Spinal cord (tissue), 9 donors: ENCODE measurements at regions not wholly inside any gene's neighbourhood (a gene's known extent, or its start where the extent isn't known, plus 50 kb on each side); places are given as distances from the start of the nearest gene placed in this dataset.
"Not testable (repeated sequence)": the region's sequence is repeated elsewhere in the genome, so short reads cannot be mapped to it uniquely, and the experiment has no call there.

Source experiments
- DNase-seq, 6 donors: peaks; one replicate each; pipeline versions ENCODE4 v3.0.0 to v3.0.0-alpha.2; 2013 to 2015; ENCODE audit warnings: low spot score in 6 of 6, low read depth in 4 of 6
- H3K27ac ChIP-seq: one replicate; pipeline ENCODE4 v1.5.1; 2013; ENCODE audit warnings: low read depth, low read length, control low read depth
- H3K27me3 ChIP-seq: one replicate; pipeline ENCODE4 v1.6.1; 2013; ENCODE audit warnings: low read length; ENCODE audit not compliant: control insufficient read depth, insufficient read depth
- H3K36me3 ChIP-seq: one replicate; pipeline ENCODE4 v1.6.1; 2013; ENCODE audit warnings: low read length; ENCODE audit not compliant: control insufficient read depth, insufficient read depth
- H3K4me1 ChIP-seq: one replicate; pipeline ENCODE4 v1.6.1; 2013; ENCODE audit warnings: low read length; ENCODE audit not compliant: control insufficient read depth, insufficient read depth
- H3K4me3 ChIP-seq: one replicate; pipeline ENCODE4 v1.5.1; 2013; ENCODE audit warnings: low read depth, low read length, control low read depth
- H3K9me3 ChIP-seq: one replicate; pipeline ENCODE4 v1.6.1; 2013; ENCODE audit warnings: low read length; ENCODE audit not compliant: control insufficient read depth, insufficient read depth
- WGBS: methylation state at CpG from one replicate; pipeline ENCODE4 v1.1.5; 2013; ENCODE audit warnings: missing lambda C conversion rate; ENCODE audit not compliant: insufficient coverage; 5-methylcytosine and 5-hydroxymethylcytosine counted together
- donor health status: healthy.

DNA sequence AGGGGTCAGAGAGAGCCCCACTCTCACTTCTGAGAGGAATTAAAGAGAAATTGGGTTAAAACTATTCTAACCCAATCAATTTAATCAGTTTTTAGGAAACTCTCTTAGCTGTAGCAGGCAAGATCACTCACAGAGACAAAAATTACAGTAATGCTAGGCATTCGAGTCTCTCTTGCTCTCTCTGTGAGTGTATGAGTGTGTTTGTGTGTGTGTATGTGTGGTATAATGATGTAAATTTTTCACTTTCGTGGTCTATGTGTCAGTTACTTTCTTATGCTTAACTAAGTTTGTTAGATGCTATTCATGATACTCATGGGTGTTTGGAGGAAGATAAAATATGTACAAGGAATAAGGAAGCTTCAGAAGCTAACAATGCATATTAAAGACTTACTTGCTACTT is 131.3 kb downstream of the FASLG start:
- no peak overlapping the region for H3K4me3 ChIP-seq
- no peaks in the 10 kb centered on the region for H3K4me1 ChIP-seq
- H3K27me3 ChIP-seq: no peaks in the 10 kb centered on the region
- H3K27ac ChIP-seq: no peak overlapping the region
- H3K9me3 ChIP-seq: no peaks in the 10 kb centered on the region
- DNase-seq: no peak
- no CpG with 5 or more reads among the region's 2 CpGs for WGBS
- no peaks in the 10 kb centered on the region for H3K36me3 ChIP-seq

DNA sequence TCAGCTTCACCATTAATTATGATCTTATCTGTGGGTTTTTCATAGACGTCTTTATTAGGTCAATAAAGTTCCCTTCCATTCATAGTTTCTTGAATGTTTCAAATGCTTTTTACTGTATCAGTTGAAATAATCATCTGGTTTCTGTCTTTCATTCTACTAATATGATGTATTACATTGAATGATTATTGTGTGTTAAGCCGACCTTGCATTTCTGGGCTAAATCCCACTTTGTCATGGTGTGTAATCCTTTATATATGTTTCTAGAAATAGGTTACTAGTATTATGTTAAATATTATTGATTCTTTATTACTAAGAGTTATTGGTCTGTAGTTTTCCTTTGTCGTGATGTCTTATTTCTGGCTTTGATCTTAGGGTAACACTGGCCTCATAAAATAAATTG is 134.9 kb downstream of the FASLG start:
- Histone ChIP-seq H3K27me3 (no peaks in the 10 kb centered on the region), H3K27ac (no peak overlapping the region), H3K4me3 (no peak overlapping the region), H3K36me3 (no peaks in the 10 kb centered on the region), H3K4me1 (no peaks in the 10 kb centered on the region), H3K9me3 (no peaks in the 10 kb centered on the region)
- no CpG with 5 or more reads among the region's 3 CpGs for WGBS
- DNase-seq: no peak

DNA sequence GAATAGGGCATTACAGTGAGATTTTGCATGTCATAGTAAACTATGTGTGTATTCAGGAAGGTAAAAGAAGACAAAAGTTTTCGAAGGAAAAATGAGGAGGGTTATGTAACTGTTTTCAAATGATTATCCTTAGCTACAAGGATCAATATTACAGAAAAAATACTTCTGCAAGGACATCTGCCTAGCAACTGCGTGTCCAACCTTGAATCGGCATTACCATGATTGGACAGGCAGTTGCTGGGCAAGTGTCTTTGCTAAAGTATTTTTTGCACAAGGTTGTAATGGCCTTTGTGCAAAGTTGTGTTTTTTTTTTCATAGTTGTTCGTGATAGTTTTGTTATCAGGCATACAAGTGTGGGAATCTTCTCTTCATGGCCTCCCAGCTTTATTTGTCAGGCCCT is 136.8 kb downstream of the FASLG start:
- Histone ChIP-seq H3K36me3 (no peaks in the 10 kb centered on the region), H3K27ac (no peak overlapping the region), H3K9me3 (no peaks in the 10 kb centered on the region), H3K27me3 (no peaks in the 10 kb centered on the region), H3K4me1 (no peaks in the 10 kb centered on the region), H3K4me3 (no peak overlapping the region)
- DNase-seq: no peak
- WGBS: 94% methylated on average over 2 of the region's 4 CpGs

DNA sequence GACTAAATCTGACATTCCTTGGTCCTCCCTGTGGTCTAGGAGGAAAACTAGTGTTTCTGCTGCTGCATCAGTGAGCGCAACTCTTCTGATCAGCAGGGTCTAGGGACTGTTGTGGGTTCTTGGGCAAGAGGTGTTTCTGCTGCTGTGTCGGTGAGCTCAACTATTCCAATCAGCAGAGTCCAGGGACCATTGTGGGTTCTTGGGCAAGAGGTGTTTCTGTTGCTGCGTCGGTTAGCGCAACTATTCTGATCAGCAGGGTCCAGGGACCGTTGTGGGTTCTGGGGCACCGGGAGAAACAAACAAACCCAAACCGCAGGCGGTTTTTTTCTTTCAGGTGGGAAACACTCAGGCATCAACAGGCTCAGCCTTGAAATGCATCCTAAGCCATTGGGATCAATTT is 140.9 kb downstream of the FASLG start:
- not testable (repeated sequence) for H3K27me3 ChIP-seq, H3K36me3 ChIP-seq, H3K27ac ChIP-seq, DNase-seq, H3K4me3 ChIP-seq, H3K4me1 ChIP-seq, H3K9me3 ChIP-seq
- WGBS: 87% methylated on average over 9 of the region's 9 CpGs

GRCh38 chr1:172801771-172802322 is 142.9 kb downstream of the FASLG start:
- DNase-seq: no peak
- Histone ChIP-seq H3K4me1 (no peaks in the 10 kb centered on the region), H3K27ac (no peak overlapping the region), H3K9me3 (no peaks in the 10 kb centered on the region), H3K36me3 (no peaks in the 10 kb centered on the region), H3K27me3 (no peaks in the 10 kb centered on the region), H3K4me3 (no peak overlapping the region)
- 79% methylated on average over 1 of the region's 1 CpG for WGBS

GRCh38 chr1:172809750-172810149 is 150.8 kb downstream of the FASLG start:
- no peak overlapping the region for H3K4me3 ChIP-seq

GRCh38 chr1:172810480-172811175 is 151.7 kb downstream of the FASLG start:
- no peaks in the 10 kb centered on the region for H3K4me1 ChIP-seq
- no peak overlapping the region for H3K27ac ChIP-seq
- H3K27me3 ChIP-seq: no peaks in the 10 kb centered on the region
- peaks cover 2% of the 10 kb centered on the region for H3K9me3 ChIP-seq
- no peak for DNase-seq
- no peaks in the 10 kb centered on the region for H3K36me3 ChIP-seq
- H3K4me3 ChIP-seq: no peak overlapping the region

More at GRCh38 chr1:172809750-172810149, 150.8 kb downstream of the FASLG start:
- no CpG with 5 or more reads among the region's 1 CpG for WGBS
- Histone ChIP-seq H3K27ac (no peak overlapping the region), H3K36me3 (no peaks in the 10 kb centered on the region), H3K27me3 (no peaks in the 10 kb centered on the region), H3K4me1 (no peaks in the 10 kb centered on the region), H3K9me3 (peaks cover 2% of the 10 kb centered on the region)
- DNase-seq: no peak

DNA sequence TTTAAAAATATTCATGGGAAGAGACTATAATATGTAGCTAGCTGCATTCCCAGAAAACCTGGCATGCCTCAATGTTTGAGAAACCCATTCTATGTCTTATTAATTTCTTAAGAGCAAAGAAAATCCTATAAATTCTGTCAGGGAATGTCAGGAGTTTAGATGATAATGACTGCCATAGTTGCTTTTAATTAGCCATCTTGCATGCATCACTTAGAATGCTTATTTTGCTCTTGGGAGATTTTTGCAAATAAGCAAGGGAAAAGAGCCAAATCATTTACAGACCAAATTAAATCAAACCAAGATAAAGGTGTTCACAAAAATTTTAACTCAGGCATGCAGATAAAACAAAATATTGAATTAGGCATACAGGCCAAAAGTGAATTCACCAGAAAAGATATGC is 152.8 kb downstream of the FASLG start:
- Histone ChIP-seq H3K4me3 (no peak overlapping the region), H3K4me1 (no peaks in the 10 kb centered on the region), H3K27ac (no peak overlapping the region), H3K9me3 (peaks cover 2% of the 10 kb centered on the region), H3K27me3 (no peaks in the 10 kb centered on the region), H3K36me3 (no peaks in the 10 kb centered on the region)
- DNase-seq: peak in 1 of 6 donors; percentile 63

- no peaks in the 10 kb centered on the region for H3K36me3 ChIP-seq
- no peaks in the 10 kb centered on the region for H3K4me1 ChIP-seq
- H3K27me3 ChIP-seq: no peaks in the 10 kb centered on the region
- H3K27ac ChIP-seq: no peak overlapping the region
- peaks cover 2% of the 10 kb centered on the region for H3K9me3 ChIP-seq
- no peak for DNase-seq
- no peak overlapping the region for H3K4me3 ChIP-seq
Observed at GRCh38 chr1:172812118-172812517, 153.2 kb downstream of the FASLG start.

DNA sequence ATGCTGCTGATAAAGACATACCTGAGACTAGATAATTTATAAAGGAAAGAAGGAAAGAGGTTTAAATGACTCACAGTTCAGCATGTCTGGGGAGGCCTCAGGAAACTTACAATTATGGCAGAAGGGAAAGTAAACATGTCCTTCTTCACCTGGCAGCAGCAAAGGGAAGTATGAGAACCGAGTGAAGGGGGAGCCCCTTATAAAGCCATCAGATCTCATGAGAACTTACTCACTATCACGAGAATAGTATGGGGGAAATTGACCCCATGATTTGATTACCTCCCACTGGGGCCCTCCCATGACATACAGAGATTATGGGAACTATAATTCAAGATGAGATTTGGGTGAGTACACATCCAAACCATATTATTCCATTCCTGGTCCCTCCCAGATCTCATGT is 154.4 kb downstream of the FASLG start:
- WGBS: no CpG with 5 or more reads among the region's 2 CpGs
- H3K27me3 ChIP-seq: no peaks in the 10 kb centered on the region
- H3K9me3 ChIP-seq: no peaks in the 10 kb centered on the region

More for the DNA sequence above, 154.4 kb downstream of the FASLG start:
- H3K27ac ChIP-seq: no peak overlapping the region
- no peaks in the 10 kb centered on the region for H3K36me3 ChIP-seq
- no peak for DNase-seq
- H3K4me3 ChIP-seq: no peak overlapping the region
- no peaks in the 10 kb centered on the region for H3K4me1 ChIP-seq
